Keratinocyte (primary cell): ENCODE measurements at regions not wholly inside any gene's neighbourhood (a gene's known extent, or its start where the extent isn't known, plus 50 kb on each side); places are given as distances from the start of the nearest gene placed in this dataset.

ENCODE experiments used
- CTCF ChIP-seq, 3 experiments: IDR thresholded peaks in 1 of 3; conservative IDR thresholded peaks in 1 of 3; optimal IDR thresholded peaks in 1 of 3; 2 replicates in 2 of 3; 3 replicates in 1 of 3; pipeline versions ENCODE3 to v1.5.1; 2011; ENCODE audit warnings: low read length in 3 of 3, mild to moderate bottlenecking in 3 of 3, moderate library complexity in 2 of 3, control low read depth in 1 of 3, inconsistent platforms in 1 of 3; ENCODE audit not compliant: insufficient read depth in 2 of 3; ENCODE audit errors: extremely low read depth in 1 of 3
- EZH2 ChIP-seq: IDR thresholded peaks from one replicate; pipeline ENCODE4 v1.6.1; 2012; ENCODE audit warnings: inconsistent platforms, mild to moderate bottlenecking, low read length, moderate library complexity

- TF ChIP-seq CTCF (optimal IDR thresholded peaks at IDR 0.05 in 1 of 3, IDR thresholded peaks at IDR 0.05 in 1 of 3, conservative IDR thresholded peaks at IDR 0.05 in 1 of 3; ENCODE audit: extremely low read depth in 1 of 3, insufficient read depth in 2 of 3, low read length in 3 of 3) = no peak
- no peak for TF ChIP-seq EZH2
These were observed 203.0 kb downstream of the EPM2A start for GRCh38 chr6:145532361-145532760.
